SK-N-SH (cell line): ENCODE measurements at regions not wholly inside any gene's neighbourhood (a gene's known extent, or its start where the extent isn't known, plus 50 kb on each side); places are given as distances from the start of the nearest gene placed in this dataset.

ENCODE experiments used
- CTCF ChIP-seq: fragments of 200-600 bp; sonication (generic); IDR thresholded peaks from 2 replicates; pipeline ENCODE4 v1.6.1; 2017; ENCODE audit warnings: antibody characterized with exemption, mild to moderate bottlenecking, moderate library complexity
- EP300 ChIP-seq, 2 experiments: IDR thresholded peaks; 2 replicates each; pipeline versions ENCODE4 v1.4.0 to v1.6.1; 2012; ENCODE audit warnings: borderline replicate concordance in 1 of 2, low read depth in 1 of 2, low read length in 1 of 2
- RAD21 ChIP-seq: IDR thresholded peaks from 2 replicates; pipeline ENCODE4 v1.6.1; 2012; ENCODE audit warnings: mild to moderate bottlenecking, low read length
- RXRA ChIP-seq: IDR thresholded peaks from 2 replicates; pipeline ENCODE4 v1.4.0; 2012; ENCODE audit warnings: low read depth, mild to moderate bottlenecking, borderline replicate concordance
- SIN3A ChIP-seq: IDR thresholded peaks from 2 replicates; pipeline ENCODE4 v1.6.1; 2012; ENCODE audit warnings: low read depth, mild to moderate bottlenecking, low read length, moderate library complexity, borderline replicate concordance
- SMC3 ChIP-seq: IDR thresholded peaks from 2 replicates; pipeline ENCODE4 v1.6.1; 2012; ENCODE audit warnings: low read depth, low read length, improper control_type of control experiment

- TF ChIP-seq RXRA (no peak), CTCF (no peak), RAD21 (no peak), EP300 (IDR thresholded peaks at IDR 0.05; ENCODE audit: borderline replicate concordance in 1 of 2, low read depth in 1 of 2, low read length in 1 of 2) (no peak), SIN3A (no peak), SMC3 (no peak)
Observed at GRCh38 chr5:89020926-89021610, 138.1 kb upstream of the MEF2C start.
